ENCODE measurements at regions not wholly inside any gene's neighbourhood (a gene's known extent, or its start where the extent isn't known, plus 50 kb on each side); places are given as distances from the start of the nearest gene placed in this dataset.

DNA sequence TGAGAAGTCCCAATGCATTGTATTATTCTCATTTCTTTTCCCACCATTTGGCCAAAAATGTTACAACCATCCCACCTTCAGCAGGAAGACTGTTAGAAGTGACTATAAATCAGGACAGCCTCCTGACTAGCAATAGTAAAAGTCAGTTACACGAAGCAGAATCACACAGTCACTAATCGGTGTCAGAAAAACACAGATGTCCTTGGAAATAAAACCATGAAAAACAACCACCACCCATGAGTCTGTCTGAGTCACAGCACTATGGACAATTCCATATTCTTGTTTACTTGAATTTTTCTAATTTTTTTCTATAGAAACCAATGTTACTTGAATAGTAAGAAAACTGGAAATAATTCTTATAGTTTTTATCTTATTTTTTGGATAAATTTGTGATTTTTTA, 81.9 kb upstream of the FRMD4A start:
- ChIA-PET POLR2A (ENCODE audit: low non-redundant PET) (no interaction called here), CTCF (interaction anchor here (2.2 kb wide), 1 partner anchor 16 kb away, joined by 6 read pairs; no protein-coding TSS in a partner anchor)
- TF ChIP-seq, protein P1, sequence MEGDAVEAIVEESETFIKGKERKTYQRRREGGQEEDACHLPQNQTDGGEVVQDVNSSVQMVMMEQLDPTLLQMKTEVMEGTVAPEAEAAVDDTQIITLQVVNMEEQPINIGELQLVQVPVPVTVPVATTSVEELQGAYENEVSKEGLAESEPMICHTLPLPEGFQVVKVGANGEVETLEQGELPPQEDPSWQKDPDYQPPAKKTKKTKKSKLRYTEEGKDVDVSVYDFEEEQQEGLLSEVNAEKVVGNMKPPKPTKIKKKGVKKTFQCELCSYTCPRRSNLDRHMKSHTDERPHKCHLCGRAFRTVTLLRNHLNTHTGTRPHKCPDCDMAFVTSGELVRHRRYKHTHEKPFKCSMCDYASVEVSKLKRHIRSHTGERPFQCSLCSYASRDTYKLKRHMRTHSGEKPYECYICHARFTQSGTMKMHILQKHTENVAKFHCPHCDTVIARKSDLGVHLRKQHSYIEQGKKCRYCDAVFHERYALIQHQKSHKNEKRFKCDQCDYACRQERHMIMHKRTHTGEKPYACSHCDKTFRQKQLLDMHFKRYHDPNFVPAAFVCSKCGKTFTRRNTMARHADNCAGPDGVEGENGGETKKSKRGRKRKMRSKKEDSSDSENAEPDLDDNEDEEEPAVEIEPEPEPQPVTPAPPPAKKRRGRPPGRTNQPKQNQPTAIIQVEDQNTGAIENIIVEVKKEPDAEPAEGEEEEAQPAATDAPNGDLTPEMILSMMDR (conservative IDR thresholded peaks at IDR 0.05; ENCODE audit: low read depth): no peak
- H3K27ac ChIP-seq: no peak overlapping the region
- no peak for DNase-seq (ENCODE audit: low spot score)

DNA sequence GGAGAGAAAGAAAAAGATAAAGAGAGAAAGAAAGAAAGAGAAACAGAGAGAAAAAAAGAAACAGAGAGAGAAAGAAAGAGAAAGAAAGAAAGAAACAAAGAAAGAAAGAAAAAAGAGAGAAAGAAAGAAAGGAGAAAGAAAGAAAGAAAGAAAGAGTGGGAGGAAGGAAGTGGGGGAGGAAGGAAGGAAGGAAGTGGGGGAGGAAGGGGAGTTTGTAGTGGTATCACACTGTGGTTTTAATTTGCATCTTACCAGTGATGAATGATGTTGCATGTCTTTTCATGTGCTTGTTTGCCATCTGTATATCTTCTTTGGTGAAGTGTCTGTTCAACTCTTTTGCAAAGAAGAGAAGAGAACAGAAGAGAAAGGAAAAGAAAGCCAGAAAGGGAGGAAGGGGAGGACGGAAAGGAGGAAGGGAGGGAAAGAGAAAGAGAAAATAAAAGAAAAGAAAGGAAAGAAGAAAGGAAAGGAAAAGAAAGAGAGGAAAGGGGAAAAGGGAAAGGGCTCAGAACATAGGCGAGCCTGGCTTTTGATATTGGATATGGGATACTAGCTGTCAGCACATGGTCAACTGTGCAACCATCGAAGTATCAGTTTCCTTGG, 79.2 kb upstream of the FRMD4A start:
- ChIA-PET CTCF (interaction anchor here (0.5 to 1.5 kb wide), 3 partner anchors 13 to 658 kb away, joined by 3 to 6 read pairs (median 3); no protein-coding TSS in a partner anchor), POLR2A (ENCODE audit: low non-redundant PET) (no interaction called here)
- TF ChIP-seq, protein P1 (conservative IDR thresholded peaks at IDR 0.05; ENCODE audit: low read depth): no peak
- no peak overlapping the region for H3K27ac ChIP-seq
- DNase-seq (ENCODE audit: low spot score): no peak

DNA sequence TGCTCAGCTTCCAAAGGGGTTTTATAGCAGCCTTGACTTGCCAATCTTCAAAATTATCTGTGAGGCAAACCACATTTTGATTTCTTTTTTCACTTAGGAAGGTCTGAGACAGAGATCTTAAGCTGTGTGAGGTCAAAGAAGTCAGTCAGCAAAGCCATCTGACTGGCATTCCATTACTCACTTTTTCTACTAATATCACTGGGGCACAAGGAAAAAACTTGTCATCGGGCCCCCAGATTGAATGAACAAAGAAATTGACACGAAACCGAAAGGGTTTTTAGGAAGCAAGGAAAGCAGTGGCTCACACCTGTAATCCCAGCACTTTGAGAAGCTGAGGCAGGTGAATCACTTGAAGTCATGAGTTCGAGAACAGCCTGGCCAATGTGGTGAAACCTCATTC, 78.5 kb upstream of the FRMD4A start:
- no peak overlapping the region for H3K27ac ChIP-seq
- CTCF ChIA-PET: interaction anchor here (1.5 kb wide), 1 partner anchor 12 kb away, joined by 3 read pairs; no protein-coding TSS in a partner anchor

DNA sequence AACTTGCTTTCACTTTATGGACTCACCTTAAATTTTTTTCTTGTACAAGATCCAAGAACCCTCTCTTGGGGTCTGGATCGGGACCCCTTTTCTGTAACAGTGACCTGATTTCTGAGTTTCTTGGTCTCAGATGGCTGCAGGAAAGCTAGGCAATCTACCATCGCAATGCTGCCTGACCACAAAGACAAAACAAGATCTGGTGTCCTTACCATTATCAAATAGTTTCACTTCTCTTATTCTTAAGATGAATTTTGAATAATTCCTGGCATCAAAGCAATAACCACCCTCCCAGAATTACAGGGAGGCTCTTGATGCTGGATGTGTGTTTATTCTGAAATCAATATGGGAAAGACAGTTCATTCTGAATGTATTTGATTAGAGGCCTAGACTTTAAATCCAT, 77.4 kb upstream of the FRMD4A start:
- H3K27ac ChIP-seq: no peak overlapping the region
- TF ChIP-seq, protein P1 (conservative IDR thresholded peaks at IDR 0.05; ENCODE audit: low read depth): no peak
- DNase-seq (ENCODE audit: low spot score): no peak
- CTCF ChIA-PET: interaction anchor here (0.5 to 1.5 kb wide), 2 partner anchors 11 to 480 kb away, joined by 3 read pairs; no protein-coding TSS in a partner anchor
- POLR2A ChIA-PET (ENCODE audit: low non-redundant PET): no interaction called here

More for the DNA sequence above, 78.5 kb upstream of the FRMD4A start:
- POLR2A ChIA-PET (ENCODE audit: low non-redundant PET): no interaction called here
- no peak for DNase-seq (ENCODE audit: low spot score)
- TF ChIP-seq, protein P1 (conservative IDR thresholded peaks at IDR 0.05; ENCODE audit: low read depth): no peak

DNA sequence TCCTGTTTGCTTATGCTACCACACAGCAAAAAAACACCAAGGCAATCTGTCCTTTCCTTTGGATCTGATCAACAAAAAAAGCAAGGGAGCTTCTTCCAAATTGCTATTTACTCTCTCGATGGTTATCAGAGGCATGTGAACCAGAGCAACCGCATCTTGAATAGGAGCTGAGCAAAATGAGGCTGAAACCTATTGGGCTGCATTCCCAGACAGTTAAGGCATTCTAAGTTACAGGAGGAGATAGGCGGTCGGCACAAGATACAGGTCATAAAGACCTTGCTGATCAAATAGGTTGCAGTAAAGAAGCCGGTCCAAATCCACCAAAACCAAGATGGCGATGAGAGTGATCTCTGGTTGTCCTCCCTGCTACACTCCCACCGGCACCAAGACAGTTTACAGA, 76.8 kb upstream of the FRMD4A start:
- H3K27ac ChIP-seq: no peak overlapping the region
- ChIA-PET POLR2A (ENCODE audit: low non-redundant PET) (no interaction called here), CTCF (no interaction called here)
- no peak for DNase-seq (ENCODE audit: low spot score)
- TF ChIP-seq, protein P1 (conservative IDR thresholded peaks at IDR 0.05; ENCODE audit: low read depth): no peak

DNA sequence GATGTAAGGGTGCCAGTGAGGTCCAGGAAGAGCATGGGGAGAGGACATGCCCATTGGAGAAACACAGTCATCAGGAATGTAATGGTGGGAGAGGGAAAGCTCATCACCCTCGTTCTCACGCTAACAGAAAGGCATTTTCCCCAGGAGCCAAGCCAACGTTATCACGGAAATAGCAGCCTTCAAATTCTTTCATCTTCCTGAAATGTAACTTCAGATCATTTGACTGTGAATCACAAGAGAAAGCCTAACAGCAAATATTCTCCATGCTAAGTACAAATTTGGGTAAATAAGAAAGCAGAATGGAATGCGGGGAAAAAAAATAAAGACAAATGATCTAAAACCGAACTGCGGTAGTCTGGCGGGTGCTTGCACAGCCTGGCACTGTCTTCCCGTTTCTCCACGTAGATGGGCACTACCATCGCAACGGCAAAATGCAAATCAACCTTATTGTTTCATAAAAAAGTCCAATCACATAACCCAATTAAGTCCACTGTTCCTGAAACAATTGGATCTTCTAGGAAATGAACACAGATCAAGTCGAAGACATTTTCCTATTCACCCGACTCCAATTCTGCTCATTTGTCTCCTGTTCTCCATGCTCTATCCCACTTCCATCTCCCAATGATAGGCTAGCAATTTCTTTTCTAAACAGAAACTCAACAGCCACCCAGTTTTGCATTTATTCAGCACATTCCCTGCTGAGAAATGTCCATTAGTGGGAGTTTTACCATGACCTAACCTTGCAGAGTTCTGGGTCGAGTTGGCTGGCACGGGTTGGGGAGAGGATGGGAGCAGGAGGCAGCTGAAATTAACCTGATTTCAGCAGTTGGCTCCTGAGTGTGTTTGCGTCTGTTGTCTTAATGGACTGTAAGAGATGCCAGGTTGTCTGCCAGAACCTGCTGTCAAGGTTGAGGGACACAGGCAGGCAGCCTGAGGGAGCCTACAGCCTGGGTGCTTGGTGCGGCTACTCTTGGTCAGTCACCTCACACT, 74.6 kb upstream of the FRMD4A start:
- no peak overlapping the region; the same call in 1 of the 2 replicates for H3K27ac ChIP-seq
- POLR2A ChIA-PET (ENCODE audit: low non-redundant PET): no interaction called here
- TF ChIP-seq, protein P1 (conservative IDR thresholded peaks at IDR 0.05; ENCODE audit: low read depth): no peak
- DNase-seq (ENCODE audit: low spot score): no peak
- CTCF ChIA-PET: interaction anchor here (0.6 kb wide), 1 partner anchor 38 kb away, joined by 4 read pairs; no protein-coding TSS in a partner anchor

Measured in RWPE1 (cell line).